IMR-90 (cell line): ENCODE measurements at regions not wholly inside any gene's neighbourhood (a gene's known extent, or its start where the extent isn't known, plus 50 kb on each side); places are given as distances from the start of the nearest gene placed in this dataset.
A peak's percentile ranks its signal among the peaks of the same experiment; 100 is the strongest.

Experiments used
- ATAC-seq: fragments of 200-7000 bp; cut with Tn5 transposase; 2 replicates; pipeline ENCODE4 v1.9.1; 2020; ENCODE audit warnings: low read depth, mild to moderate bottlenecking, moderate library complexity
- BruUV-seq: library from RNA; stranded (reverse); fragments of 400-500 nt; replicated peaks from 2 replicates; lab custom pipeline; 2021; lab: Mats Ljungman, UMichigan
- CTCF ChIA-PET: fragments of 300-600 bp; formaldehyde crosslinking; extraction: SDS; loops from one replicate; lab custom pipeline; 2021; ENCODE audit warnings: antibody characterized with exemption; lab: Yijun Ruan, JAX
- POLR2A ChIA-PET: fragments of 300-600 bp; sonication (Branson Sonifier 250); formaldehyde crosslinking; loops from one replicate; lab custom pipeline; 2022; ENCODE audit warnings: antibody characterized with exemption; ENCODE audit not compliant: unreplicated experiment; lab: Charles Lee
- DNase-seq: peaks from one replicate; pipeline ENCODE4 v3.0.0; 2013
- H2AFZ ChIP-seq: replicated peaks from 2 replicates; pipeline ENCODE3; 2013; ENCODE audit warnings: low read length, mild to moderate bottlenecking; ENCODE audit not compliant: poor library complexity
- H2AK5ac ChIP-seq: 2 replicates; pipeline ENCODE4 v1.6.1; 2013; ENCODE audit warnings: low read depth, low read length, inconsistent platforms
- H2AK9ac ChIP-seq: replicated peaks from 2 replicates; pipeline ENCODE3; 2013; ENCODE audit warnings: mild to moderate bottlenecking, low read depth, low read length, moderate library complexity; ENCODE audit not compliant: poor library complexity
- H2BK120ac ChIP-seq: 2 replicates; pipeline ENCODE4 v1.6.1; 2013; ENCODE audit warnings: low read depth, low read length, inconsistent platforms
- H2BK15ac ChIP-seq: 3 replicates; pipeline ENCODE4 v1.6.1; 2013; ENCODE audit warnings: low read depth, low read length, inconsistent platforms
- H2BK20ac ChIP-seq: 2 replicates; pipeline ENCODE4 v1.6.1; 2013; ENCODE audit warnings: low read depth, mild to moderate bottlenecking, inconsistent platforms, low read length, moderate library complexity
- H2BK5ac ChIP-seq: 2 replicates; pipeline ENCODE4 v1.6.1; 2013; ENCODE audit warnings: mild to moderate bottlenecking, low read depth, low read length, inconsistent platforms; ENCODE audit not compliant: poor library complexity, severe bottlenecking
- H3K14ac ChIP-seq: replicated peaks from 2 replicates; pipeline ENCODE4 v1.6.1; 2013; ENCODE audit warnings: low read depth, low read length, inconsistent platforms
- H3K18ac ChIP-seq: 2 replicates; pipeline ENCODE4 v1.6.1; 2013; ENCODE audit warnings: low read depth, low read length, control low read depth
- H3K23ac ChIP-seq: 2 replicates; pipeline ENCODE4 v1.6.1; 2013; ENCODE audit warnings: low read depth, low read length, inconsistent platforms
- H3K27ac ChIP-seq: 2 replicates; pipeline ENCODE4 v1.5.1; 2013; ENCODE audit warnings: mild to moderate bottlenecking, control low read depth, low read length; ENCODE audit not compliant: insufficient read depth
- H3K27me3 ChIP-seq: 2 replicates; pipeline ENCODE4 v1.6.1; 2013; ENCODE audit warnings: low read length; ENCODE audit not compliant: control insufficient read depth, insufficient read depth
- H3K36me3 ChIP-seq: 2 replicates; pipeline ENCODE4 v1.6.1; 2013; ENCODE audit warnings: low read length, mixed read lengths; ENCODE audit not compliant: control insufficient read depth, insufficient read depth
- H3K4ac ChIP-seq: 2 replicates; pipeline ENCODE4 v1.6.1; 2013; ENCODE audit warnings: low read depth, low read length, inconsistent platforms
- H3K4me1 ChIP-seq: 2 replicates; pipeline ENCODE4 v1.6.1; 2013; ENCODE audit warnings: low read length, mixed read lengths; ENCODE audit not compliant: control insufficient read depth, insufficient read depth
- H3K4me2 ChIP-seq: 2 replicates; pipeline ENCODE4 v1.6.1; 2013; ENCODE audit warnings: low read depth, mild to moderate bottlenecking, control low read depth, low read length, moderate library complexity
- H3K4me3 ChIP-seq: 2 replicates; pipeline ENCODE4 v1.5.1; 2013; ENCODE audit warnings: low read depth, mild to moderate bottlenecking, control low read depth, low read length, moderate library complexity; ENCODE audit not compliant: insufficient read depth
- H3K56ac ChIP-seq: 2 replicates; pipeline ENCODE4 v1.6.1; 2013; ENCODE audit warnings: low read length, inconsistent platforms; ENCODE audit not compliant: insufficient read depth; ENCODE audit errors: extremely low read depth
- H3K79me1 ChIP-seq, 2 experiments: 2 replicates each; pipeline ENCODE4 v1.6.1; 2013; ENCODE audit warnings: low read length in 2 of 2, inconsistent platforms in 1 of 2, low read depth in 1 of 2
- H3K9ac ChIP-seq: 2 replicates; pipeline ENCODE4 v1.6.1; 2013; ENCODE audit warnings: low read depth, low read length, control low read depth
- H3K9me1 ChIP-seq: 2 replicates; pipeline ENCODE4 v1.6.1; 2013; ENCODE audit warnings: low read length, inconsistent platforms; ENCODE audit not compliant: insufficient read depth
- H3K9me3 ChIP-seq: 2 replicates; pipeline ENCODE4 v1.6.1; 2013; ENCODE audit warnings: low read length; ENCODE audit not compliant: control insufficient read depth, insufficient read depth
- H4K20me1 ChIP-seq: 2 replicates; pipeline ENCODE4 v1.6.1; 2013; ENCODE audit warnings: low read length, inconsistent platforms; ENCODE audit not compliant: insufficient read depth
- H4K5ac ChIP-seq: 2 replicates; pipeline ENCODE4 v1.6.1; 2013; ENCODE audit warnings: mild to moderate bottlenecking, low read depth, low read length, control low read depth
- H4K8ac ChIP-seq, 2 experiments: 2 replicates each; pipeline ENCODE4 v1.6.1; 2013; ENCODE audit warnings: low read depth in 2 of 2, low read length in 2 of 2, control low read depth in 1 of 2, inconsistent platforms in 1 of 2
- H4K91ac ChIP-seq: 2 replicates; pipeline ENCODE4 v1.6.1; 2013; ENCODE audit warnings: low read depth, low read length, inconsistent platforms; ENCODE audit not compliant: insufficient read depth
- MAFK ChIP-seq: IDR thresholded peaks from 2 replicates; pipeline ENCODE4 v1.6.1; 2012; ENCODE audit warnings: low read depth, low read length, improper control_type of control experiment
- USF2 ChIP-seq: fragments of 150-350 bp; IDR thresholded peaks from 2 replicates; pipeline ENCODE4 v1.6.1; 2017; ENCODE audit warnings: mild to moderate bottlenecking, antibody characterized with exemption, low read length, low read depth
- WGBS, 2 experiments: methylation state at CpG; one replicate each; pipeline versions ENCODE4 v1.1.5 to v1.1.7; 2013; ENCODE audit warnings: missing lambda C conversion rate in 2 of 2; ENCODE audit not compliant: insufficient read length in 1 of 2; ENCODE audit errors: extremely low coverage in 2 of 2; 5-methylcytosine and 5-hydroxymethylcytosine counted together
- dilution Hi-C: fragments of 300-500 bp; cut with HindIII; formaldehyde crosslinking; loops from one replicate; pipeline ENCODE4 v1.14.3; 2018; ENCODE audit warnings: low sequenced_read_pairs; ENCODE audit not compliant: unreplicated experiment
- in situ Hi-C: fragments of 300-500 bp; cut with MboI; formaldehyde crosslinking; loops from 3 replicates; pipeline ENCODE4 v1.14.3; 2019; ENCODE audit warnings: low sequenced_read_pairs, inconsistent platforms, mixed read lengths
- intact Hi-C: fragments of 100-400 bp; cut with micrococcal nuclease; formaldehyde crosslinking; loops from 2 replicates; pipeline ENCODE4 v1.10.0; 2022

- H2BK20ac ChIP-seq: no peak overlapping the region
- ATAC-seq: no peak
- H4K5ac ChIP-seq: no peak overlapping the region
- H3K56ac ChIP-seq: no peak overlapping the region
- H3K4ac ChIP-seq: no peak overlapping the region
- H4K20me1 ChIP-seq: no peaks in the 10 kb centered on the region
- in situ Hi-C loops: no loop called here
- H3K23ac ChIP-seq: no peak overlapping the region
- dilution Hi-C loops: no loop called here
- no peak overlapping the region for H2AK9ac ChIP-seq
- no peak for DNase-seq
- no peak overlapping the region for H3K4me3 ChIP-seq
- no peaks in the 10 kb centered on the region for H3K36me3 ChIP-seq
- H4K8ac ChIP-seq: no peak overlapping the region
- no peak overlapping the region for H2BK15ac ChIP-seq
- H3K9ac ChIP-seq: no peak overlapping the region
- H3K14ac ChIP-seq: no peak overlapping the region
- no peak overlapping the region for H3K4me2 ChIP-seq
- no peak overlapping the region for H3K27ac ChIP-seq
- TF ChIP-seq MAFK: peak; percentile 92
- no peak for TF ChIP-seq USF2
- H3K9me1 ChIP-seq: no peaks in the 10 kb centered on the region
- H3K79me1 ChIP-seq: no peaks in the 10 kb centered on the region
- no peak overlapping the region for H2BK5ac ChIP-seq
- H2BK120ac ChIP-seq: no peak overlapping the region
- POLR2A ChIA-PET: no interaction called here
- no peak overlapping the region for H3K18ac ChIP-seq
- no peak overlapping the region for H2AFZ ChIP-seq
- no peaks in the 10 kb centered on the region for H3K27me3 ChIP-seq
- CTCF ChIA-PET: no interaction called here
- H2AK5ac ChIP-seq: no peak overlapping the region
- H3K9me3 ChIP-seq: peaks cover 3% of the 10 kb centered on the region; the same call in 1 of the 2 replicates
- intact Hi-C loops: no loop called here
- no TSS peak for BruUV-seq
- WGBS, 2 experiments: no CpG with 5 or more reads among the region's 1 CpG
- no peaks in the 10 kb centered on the region for H3K4me1 ChIP-seq
- H4K91ac ChIP-seq: no peak overlapping the region
These were observed 229.3 kb upstream of the ARPP21 start for GRCh38 chr3:35409991-35410390.
